HFF-Myc (cell line): ENCODE measurements at regions not wholly inside any gene's neighbourhood (a gene's known extent, or its start where the extent isn't known, plus 50 kb on each side); places are given as distances from the start of the nearest gene placed in this dataset.

ENCODE experiments used
- DNase-seq: peaks from one replicate; pipeline ENCODE4 v3.0.0-alpha.2; 2011; ENCODE audit warnings: low read depth; ENCODE audit errors: extremely low read depth
- H3K4me3 ChIP-seq: replicated peaks from 2 replicates; pipeline ENCODE4 v1.5.1; 2011; ENCODE audit warnings: low read depth, mild to moderate bottlenecking, control low read depth, low read length
- CTCF ChIP-seq: IDR thresholded peaks from 2 replicates; pipeline ENCODE4 v1.5.1; 2012; ENCODE audit warnings: mild to moderate bottlenecking, low read depth, low read length, control low read depth; ENCODE audit errors: missing control alignments

DNA sequence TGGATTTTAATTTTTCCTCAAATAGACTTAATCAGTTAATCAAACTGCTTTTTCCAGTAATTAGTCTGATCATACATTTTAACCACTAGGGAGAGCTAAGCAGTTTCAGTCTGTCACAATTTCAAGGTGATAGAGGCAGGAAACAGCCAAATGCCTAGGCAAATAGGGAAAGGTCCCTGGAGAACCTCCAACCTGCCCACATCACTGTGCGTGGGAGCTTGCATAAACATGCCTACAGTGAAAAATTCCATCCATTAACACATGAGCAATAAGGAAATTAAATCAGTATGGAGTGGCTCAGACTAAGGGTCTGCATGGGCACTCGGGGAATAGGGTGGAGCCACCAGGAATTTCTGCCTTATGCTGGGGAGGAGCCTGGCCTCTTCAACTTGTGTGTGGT lies 74.6 kb downstream of the AASDHPPT start:
- no peak overlapping the region for H3K4me3 ChIP-seq
- DNase-seq = peak; percentile 56
- peak; percentile 23 for TF ChIP-seq CTCF

DNA sequence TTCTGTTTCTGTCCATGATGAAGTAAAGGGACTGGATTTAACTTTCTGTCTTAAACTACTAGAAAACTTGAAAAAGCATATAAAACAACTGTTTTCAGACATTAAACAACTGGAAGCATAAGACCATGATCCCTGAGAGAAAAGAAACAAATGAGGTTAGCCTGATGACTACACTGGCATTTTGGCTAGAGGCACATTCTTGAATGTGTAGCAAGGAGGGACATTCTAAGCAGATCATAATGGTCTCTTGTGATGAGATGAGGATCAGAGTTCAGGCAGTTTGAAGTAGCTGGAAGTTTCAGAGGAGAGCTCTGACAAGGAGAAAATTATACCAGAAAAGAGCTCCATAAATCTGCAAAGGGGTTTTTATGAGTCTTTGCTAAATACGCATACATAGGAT lies 75.4 kb downstream of the AASDHPPT start:
- TF ChIP-seq CTCF = no peak
- H3K4me3 ChIP-seq = no peak overlapping the region
- DNase-seq = no peak

DNA sequence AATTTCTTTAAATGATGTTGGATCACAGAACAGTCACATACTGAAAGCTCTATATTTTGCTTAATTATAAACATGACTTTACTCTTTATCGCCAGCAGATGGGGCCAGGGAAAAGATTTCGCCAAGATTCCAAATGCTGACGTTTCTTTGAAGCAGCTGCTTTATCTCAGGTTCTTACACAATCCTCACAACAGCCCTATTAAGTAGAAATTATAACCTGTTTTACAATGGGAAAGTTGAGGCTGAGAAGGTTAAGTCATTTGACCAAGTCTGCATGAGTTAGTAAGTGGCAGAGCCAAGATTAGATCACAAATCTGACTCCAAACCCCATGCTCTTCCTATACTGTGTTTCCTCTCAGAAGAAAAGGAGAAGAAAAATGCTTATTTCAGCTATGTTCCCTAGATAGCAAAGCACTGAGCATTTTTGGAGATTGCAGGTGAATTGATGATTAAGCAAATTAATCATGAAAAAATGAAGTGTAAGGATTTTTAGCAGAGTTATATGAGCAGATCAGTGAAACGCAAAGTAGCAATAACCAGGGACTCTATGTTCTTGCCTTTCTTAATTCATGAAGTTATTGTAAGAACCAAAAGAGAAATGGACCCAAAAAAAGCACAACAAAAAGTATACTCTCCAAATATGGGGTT lies 79.0 kb downstream of the AASDHPPT start:
- DNase-seq = peak; percentile 31
- no peak overlapping the region for H3K4me3 ChIP-seq
- TF ChIP-seq CTCF = peak; percentile 41

DNA sequence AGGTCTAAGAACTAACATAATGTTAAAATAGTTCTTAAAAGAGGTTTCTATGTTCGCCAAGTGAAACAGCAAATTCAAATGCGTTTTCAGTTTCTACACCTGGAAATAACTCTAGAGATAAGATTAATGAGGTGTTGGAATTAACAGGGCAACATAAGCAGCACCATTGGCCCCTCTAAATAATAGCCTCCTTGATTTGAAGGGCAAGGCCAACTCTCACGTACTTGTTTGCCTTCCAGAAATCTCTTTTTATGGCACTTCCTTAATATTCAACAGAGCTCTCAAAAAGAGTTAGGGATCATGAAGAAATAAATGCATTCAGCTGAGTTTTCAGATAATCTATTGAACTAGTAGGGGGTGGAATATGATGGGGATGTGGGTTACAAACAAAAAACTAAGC lies 80.9 kb downstream of the AASDHPPT start:
- TF ChIP-seq CTCF = no peak

GRCh38 chr11:106159836-106160235 lies 82.4 kb downstream of the AASDHPPT start:
- H3K4me3 ChIP-seq = no peak overlapping the region
- TF ChIP-seq CTCF = no peak
- DNase-seq = no peak

More for the DNA sequence above, 80.9 kb downstream of the AASDHPPT start:
- DNase-seq = no peak
- no peak overlapping the region for H3K4me3 ChIP-seq

DNA sequence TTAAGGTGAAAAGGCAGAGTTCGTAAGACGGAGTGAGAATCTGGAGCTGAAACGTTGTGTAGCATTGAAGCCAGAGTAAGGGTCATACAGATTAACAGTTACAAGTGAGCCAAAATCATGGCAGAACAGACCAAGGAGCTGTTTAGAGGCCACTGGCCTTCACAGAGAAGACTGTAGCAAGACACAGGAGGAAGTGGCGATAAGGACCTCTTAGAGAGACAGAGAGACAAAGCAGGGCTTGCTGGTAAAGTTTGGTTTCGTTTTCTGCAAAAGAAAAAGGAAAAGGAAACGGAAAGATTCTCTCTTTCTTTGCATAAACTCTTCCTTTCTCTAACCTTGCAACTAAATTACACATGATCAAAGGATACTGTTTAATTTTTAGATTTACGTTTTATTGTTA lies 83.0 kb downstream of the AASDHPPT start:
- no peak for TF ChIP-seq CTCF
- DNase-seq = no peak
- no peak overlapping the region for H3K4me3 ChIP-seq

DNA sequence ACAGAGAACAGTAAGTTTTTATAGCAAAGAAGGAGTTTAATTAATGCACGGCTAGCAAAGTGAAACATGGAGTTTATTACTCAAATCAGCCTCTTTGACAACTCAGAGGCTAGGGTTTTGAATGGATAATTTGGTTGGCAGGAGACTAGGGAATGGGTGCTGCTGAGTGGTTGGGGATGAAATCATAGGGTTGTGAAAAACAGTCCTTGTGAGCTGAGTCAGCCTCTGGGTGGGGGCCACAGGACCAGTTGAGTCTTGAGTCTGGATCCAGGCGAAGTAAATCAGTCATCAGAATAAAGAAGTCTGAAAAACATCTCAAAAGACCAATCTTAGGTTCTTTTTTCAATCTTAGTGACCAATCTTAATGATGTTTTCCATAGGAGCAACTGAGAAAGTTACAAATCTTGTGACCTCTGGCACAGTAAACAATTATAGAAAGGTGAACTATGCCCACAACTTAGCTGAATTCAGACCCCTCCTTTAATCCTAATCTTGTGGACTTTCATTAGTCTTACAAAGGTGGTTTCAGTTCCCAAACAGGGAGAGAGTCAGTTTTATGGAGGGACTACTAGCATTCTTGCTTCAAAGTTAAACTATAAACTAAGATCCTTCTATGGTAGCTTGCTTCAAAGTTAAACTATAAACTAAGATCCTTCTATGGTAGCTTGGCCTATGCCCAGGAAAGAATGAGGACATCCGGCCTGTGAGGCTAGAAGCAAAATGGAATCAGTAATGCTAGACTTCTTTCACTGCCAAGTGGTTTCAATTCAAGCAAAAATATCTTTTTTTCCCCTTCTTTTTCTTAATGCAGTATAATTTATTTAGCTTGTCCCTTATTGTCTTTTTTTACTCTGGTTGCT lies 84.5 kb downstream of the AASDHPPT start:
- H3K4me3 ChIP-seq = no peak overlapping the region
- DNase-seq = no peak
- no peak for TF ChIP-seq CTCF
